ENCODE measurements at regions not wholly inside any gene's neighbourhood (a gene's known extent, or its start where the extent isn't known, plus 50 kb on each side); places are given as distances from the start of the nearest gene placed in this dataset.

DNA sequence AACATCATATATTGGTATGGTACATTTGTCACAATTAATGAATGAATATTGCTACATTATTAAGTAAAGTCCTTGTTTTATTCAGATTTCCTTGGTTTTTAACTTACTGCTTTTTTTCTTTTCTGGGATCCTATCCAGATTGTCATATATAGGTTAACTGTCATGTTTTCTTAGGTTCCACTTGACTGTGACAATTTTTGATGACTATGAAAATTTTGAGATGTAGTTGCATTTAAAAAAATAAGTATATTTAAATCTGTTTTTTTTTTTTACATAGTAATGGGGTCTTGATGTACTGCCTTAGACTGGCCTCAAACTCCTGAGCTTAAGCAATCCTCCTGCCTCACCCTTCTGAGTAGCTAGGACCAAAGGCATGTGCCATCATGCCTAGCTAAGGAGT is 76.8 kb downstream of the ATP6V1G3 start:
- TF ChIP-seq, protein P1, sequence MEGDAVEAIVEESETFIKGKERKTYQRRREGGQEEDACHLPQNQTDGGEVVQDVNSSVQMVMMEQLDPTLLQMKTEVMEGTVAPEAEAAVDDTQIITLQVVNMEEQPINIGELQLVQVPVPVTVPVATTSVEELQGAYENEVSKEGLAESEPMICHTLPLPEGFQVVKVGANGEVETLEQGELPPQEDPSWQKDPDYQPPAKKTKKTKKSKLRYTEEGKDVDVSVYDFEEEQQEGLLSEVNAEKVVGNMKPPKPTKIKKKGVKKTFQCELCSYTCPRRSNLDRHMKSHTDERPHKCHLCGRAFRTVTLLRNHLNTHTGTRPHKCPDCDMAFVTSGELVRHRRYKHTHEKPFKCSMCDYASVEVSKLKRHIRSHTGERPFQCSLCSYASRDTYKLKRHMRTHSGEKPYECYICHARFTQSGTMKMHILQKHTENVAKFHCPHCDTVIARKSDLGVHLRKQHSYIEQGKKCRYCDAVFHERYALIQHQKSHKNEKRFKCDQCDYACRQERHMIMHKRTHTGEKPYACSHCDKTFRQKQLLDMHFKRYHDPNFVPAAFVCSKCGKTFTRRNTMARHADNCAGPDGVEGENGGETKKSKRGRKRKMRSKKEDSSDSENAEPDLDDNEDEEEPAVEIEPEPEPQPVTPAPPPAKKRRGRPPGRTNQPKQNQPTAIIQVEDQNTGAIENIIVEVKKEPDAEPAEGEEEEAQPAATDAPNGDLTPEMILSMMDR (IDR thresholded peaks at IDR 0.05; ENCODE audit: poor library complexity, severe bottlenecking) = no peak
- TF ChIP-seq MXI1 (conservative IDR thresholded peaks at IDR 0.05; ENCODE audit: poor library complexity, severe bottlenecking) (no peak), POLR2AphosphoS5 (IDR thresholded peaks at IDR 0.05) (no peak), EP300 (conservative IDR thresholded peaks at IDR 0.05; ENCODE audit: poor library complexity, severe bottlenecking) (no peak), SMC3 (conservative IDR thresholded peaks at IDR 0.05; ENCODE audit: poor library complexity) (no peak), TAF1 (IDR thresholded peaks at IDR 0.05; ENCODE audit: low read depth) (no peak), EZH2 (IDR thresholded peaks at IDR 0.05; ENCODE audit: borderline replicate concordance, insufficient read depth, low read length, poor library complexity, severe bottlenecking) (no peak), RAD21 (conservative IDR thresholded peaks at IDR 0.05) (no peak)
- TF ChIP-seq, protein P2, sequence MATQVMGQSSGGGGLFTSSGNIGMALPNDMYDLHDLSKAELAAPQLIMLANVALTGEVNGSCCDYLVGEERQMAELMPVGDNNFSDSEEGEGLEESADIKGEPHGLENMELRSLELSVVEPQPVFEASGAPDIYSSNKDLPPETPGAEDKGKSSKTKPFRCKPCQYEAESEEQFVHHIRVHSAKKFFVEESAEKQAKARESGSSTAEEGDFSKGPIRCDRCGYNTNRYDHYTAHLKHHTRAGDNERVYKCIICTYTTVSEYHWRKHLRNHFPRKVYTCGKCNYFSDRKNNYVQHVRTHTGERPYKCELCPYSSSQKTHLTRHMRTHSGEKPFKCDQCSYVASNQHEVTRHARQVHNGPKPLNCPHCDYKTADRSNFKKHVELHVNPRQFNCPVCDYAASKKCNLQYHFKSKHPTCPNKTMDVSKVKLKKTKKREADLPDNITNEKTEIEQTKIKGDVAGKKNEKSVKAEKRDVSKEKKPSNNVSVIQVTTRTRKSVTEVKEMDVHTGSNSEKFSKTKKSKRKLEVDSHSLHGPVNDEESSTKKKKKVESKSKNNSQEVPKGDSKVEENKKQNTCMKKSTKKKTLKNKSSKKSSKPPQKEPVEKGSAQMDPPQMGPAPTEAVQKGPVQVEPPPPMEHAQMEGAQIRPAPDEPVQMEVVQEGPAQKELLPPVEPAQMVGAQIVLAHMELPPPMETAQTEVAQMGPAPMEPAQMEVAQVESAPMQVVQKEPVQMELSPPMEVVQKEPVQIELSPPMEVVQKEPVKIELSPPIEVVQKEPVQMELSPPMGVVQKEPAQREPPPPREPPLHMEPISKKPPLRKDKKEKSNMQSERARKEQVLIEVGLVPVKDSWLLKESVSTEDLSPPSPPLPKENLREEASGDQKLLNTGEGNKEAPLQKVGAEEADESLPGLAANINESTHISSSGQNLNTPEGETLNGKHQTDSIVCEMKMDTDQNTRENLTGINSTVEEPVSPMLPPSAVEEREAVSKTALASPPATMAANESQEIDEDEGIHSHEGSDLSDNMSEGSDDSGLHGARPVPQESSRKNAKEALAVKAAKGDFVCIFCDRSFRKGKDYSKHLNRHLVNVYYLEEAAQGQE (IDR thresholded peaks at IDR 0.05; ENCODE audit: borderline replicate concordance) = no peak
- Histone ChIP-seq H3K9me3 (ENCODE audit: low read length) (no peaks in the 10 kb centered on the region), H3K36me3 (ENCODE audit: insufficient read depth, low read length) (no peaks in the 10 kb centered on the region), H3K9ac (ENCODE audit: low read length) (no peak overlapping the region), H3K27me3 (ENCODE audit: insufficient read depth, low read depth, low read length) (no peaks in the 10 kb centered on the region), H3K4me2 (ENCODE audit: low read length) (no peak overlapping the region), H3F3A (ENCODE audit: insufficient read depth, low read length, poor library complexity, severe bottlenecking) (no peaks in the 10 kb centered on the region), H3K9me2 (ENCODE audit: insufficient read depth, low read length) (no peaks in the 10 kb centered on the region), H2AFZ (ENCODE audit: low read depth, low read length) (no peak overlapping the region), H3K27ac (ENCODE audit: low read length) (no peak overlapping the region), H4K20me1 (ENCODE audit: insufficient read depth) (no peaks in the 10 kb centered on the region), H3K4me3 (ENCODE audit: low read length) (no peak overlapping the region), H3K79me2 (replicated peaks; ENCODE audit: insufficient read depth, low read length) (no peaks in the 10 kb centered on the region)

DNA sequence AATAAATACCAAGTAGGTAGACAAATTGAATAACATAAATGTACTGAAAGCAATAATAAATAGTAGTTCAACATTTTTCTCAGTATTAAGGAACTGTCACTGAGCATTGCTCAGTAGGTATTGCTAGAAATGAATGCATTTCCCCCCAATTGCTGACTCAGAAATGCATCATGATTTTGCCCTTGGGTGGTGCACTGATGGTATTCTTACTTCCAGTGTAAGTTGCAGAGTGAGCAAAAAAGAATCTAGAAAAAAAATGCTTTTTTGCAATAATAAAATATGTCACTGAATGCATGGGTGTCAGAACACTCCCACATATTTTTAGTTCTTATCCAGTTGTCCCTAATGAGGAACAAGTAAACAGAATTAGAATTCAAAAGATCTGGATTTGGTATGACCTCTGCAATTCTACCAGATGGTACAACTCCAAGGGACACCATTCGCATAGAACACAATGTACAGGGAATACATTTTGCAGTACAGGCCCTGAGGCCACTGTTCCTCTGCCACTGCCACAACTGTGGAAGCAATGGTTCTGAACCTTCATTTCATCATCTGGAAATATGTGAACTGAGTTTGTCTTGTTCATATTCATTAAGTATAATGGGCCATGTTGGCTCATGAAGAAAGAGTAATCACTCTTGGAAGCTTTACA is 78.0 kb downstream of the ATP6V1G3 start:
- H3K27me3 ChIP-seq (ENCODE audit: insufficient read depth, low read depth, low read length) = no peaks in the 10 kb centered on the region
- H4K20me1 ChIP-seq (ENCODE audit: insufficient read depth) = no peaks in the 10 kb centered on the region
- TF ChIP-seq POLR2AphosphoS5 (IDR thresholded peaks at IDR 0.05) (no peak), MXI1 (conservative IDR thresholded peaks at IDR 0.05; ENCODE audit: poor library complexity, severe bottlenecking) (no peak), SMC3 (conservative IDR thresholded peaks at IDR 0.05; ENCODE audit: poor library complexity) (no peak)
- no peaks in the 10 kb centered on the region for H3K79me2 ChIP-seq (replicated peaks; ENCODE audit: insufficient read depth, low read length)
- H3K9me3 ChIP-seq (ENCODE audit: low read length) = no peaks in the 10 kb centered on the region
- H3K27ac ChIP-seq (ENCODE audit: low read length) = no peak overlapping the region
- no peaks in the 10 kb centered on the region for H3K36me3 ChIP-seq (ENCODE audit: insufficient read depth, low read length)
- no peaks in the 10 kb centered on the region for H3K9me2 ChIP-seq (ENCODE audit: insufficient read depth, low read length)
- H2AFZ ChIP-seq (ENCODE audit: low read depth, low read length) = no peak overlapping the region
- H3K9ac ChIP-seq (ENCODE audit: low read length) = no peak overlapping the region
- no peak overlapping the region for H3K4me2 ChIP-seq (ENCODE audit: low read length)
- H3K4me3 ChIP-seq (ENCODE audit: low read length) = no peak overlapping the region
- H3F3A ChIP-seq (ENCODE audit: insufficient read depth, low read length, poor library complexity, severe bottlenecking) = no peaks in the 10 kb centered on the region
